Stimulated activated CD4-positive, alpha-beta T cell treated with anti-CD3 and anti-CD28 coated beads, Interleukin-1b, Interleukin-23, amount 100 ng/mL, for 48 hours (primary cell): ENCODE measurements at regions not wholly inside any gene's neighbourhood (a gene's known extent, or its start where the extent isn't known, plus 50 kb on each side); places are given as distances from the start of the nearest gene placed in this dataset.
"Not testable (repeated sequence)": the region's sequence is repeated elsewhere in the genome, so short reads cannot be mapped to it uniquely, and the experiment has no call there.

ENCODE experiments used
- DNase-seq: peaks from one replicate; pipeline ENCODE4 v3.0.0-alpha.2; 2020

- DNase-seq: no peak
Observed at GRCh38 chr7:15845868-15846267, 159.4 kb upstream of the MEOX2 start.

- DNase-seq: no peak
Observed at GRCh38 chr7:15845461-15845860, 159.0 kb upstream of the MEOX2 start.

GRCh38 chr7:15839416-15840100 lies 153.1 kb upstream of the MEOX2 start:
- DNase-seq: no peak

- no peak for DNase-seq
Observed at GRCh38 chr7:15838265-15838664, 151.8 kb upstream of the MEOX2 start.

GRCh38 chr7:15837306-15837950 lies 150.9 kb upstream of the MEOX2 start:
- no peak for DNase-seq

GRCh38 chr7:15836651-15837050 lies 150.2 kb upstream of the MEOX2 start:
- no peak for DNase-seq

- no peak for DNase-seq
Observed at GRCh38 chr7:15836041-15836440, 149.6 kb upstream of the MEOX2 start.

- DNase-seq: no peak
Observed at GRCh38 chr7:15834446-15834845, 148.0 kb upstream of the MEOX2 start.

- DNase-seq: no peak
Observed at GRCh38 chr7:15832996-15833395, 146.5 kb upstream of the MEOX2 start.

- DNase-seq: no peak
Observed at GRCh38 chr7:15831606-15832005, 145.1 kb upstream of the MEOX2 start.

- no peak for DNase-seq
Observed at GRCh38 chr7:15829691-15830090, 143.2 kb upstream of the MEOX2 start.

GRCh38 chr7:15828881-15829280 lies 142.4 kb upstream of the MEOX2 start:
- no peak for DNase-seq

- no peak for DNase-seq
Observed at GRCh38 chr7:15821484-15822427, 135.3 kb upstream of the MEOX2 start.

- no peak for DNase-seq
Observed at GRCh38 chr7:15820319-15820718, 133.8 kb upstream of the MEOX2 start.

- DNase-seq: no peak
Observed at GRCh38 chr7:15816835-15817426, 130.4 kb upstream of the MEOX2 start.

- DNase-seq: no peak
Observed at GRCh38 chr7:15813448-15813847, 127.0 kb upstream of the MEOX2 start.

- DNase-seq: not testable (repeated sequence)
Observed at GRCh38 chr7:15810383-15810782, 123.9 kb upstream of the MEOX2 start.

GRCh38 chr7:15809936-15810335 lies 123.5 kb upstream of the MEOX2 start:
- DNase-seq: not testable (repeated sequence)

- no peak for DNase-seq
Observed at GRCh38 chr7:15805891-15806290, 119.4 kb upstream of the MEOX2 start.

- no peak for DNase-seq
Observed at GRCh38 chr7:15802425-15802824, 115.9 kb upstream of the MEOX2 start.

- DNase-seq: no peak
Observed at GRCh38 chr7:15801551-15801950, 115.1 kb upstream of the MEOX2 start.

- no peak for DNase-seq
Observed at GRCh38 chr7:15801041-15801440, 114.6 kb upstream of the MEOX2 start.

GRCh38 chr7:15798081-15798480 lies 111.6 kb upstream of the MEOX2 start:
- DNase-seq: no peak
